Ovary (tissue), 7 donors: ENCODE measurements at regions not wholly inside any gene's neighbourhood (a gene's known extent, or its start where the extent isn't known, plus 50 kb on each side); places are given as distances from the start of the nearest gene placed in this dataset.
"Not testable (repeated sequence)": the region's sequence is repeated elsewhere in the genome, so short reads cannot be mapped to it uniquely, and the experiment has no call there.

Experiments used
- DNase-seq, 5 donors: peaks; one replicate each; pipeline ENCODE4 v3.0.0-alpha.2; 2019 to 2020
- H3K27ac ChIP-seq, 2 donors: fragments of 200-600 bp; one replicate each; pipeline versions ENCODE4 v1.5.1 to v1.8.0; 2019 to 2022
- H3K27me3 ChIP-seq: fragments of 200-600 bp; one replicate; pipeline ENCODE4 v1.8.0; 2022
- H3K36me3 ChIP-seq: fragments of 200-600 bp; sonication (generic); one replicate; pipeline ENCODE4 v1.5.1; 2019
- H3K4me1 ChIP-seq: one replicate; pipeline ENCODE4 v1.8.1; 2013; ENCODE audit warnings: mild to moderate bottlenecking, moderate library complexity; ENCODE audit not compliant: insufficient read depth
- H3K4me3 ChIP-seq: fragments of 200-600 bp; sonication (generic); one replicate; pipeline ENCODE4 v1.5.1; 2017
- H3K9me3 ChIP-seq, 2 donors: fragments of 200-600 bp in 1 of 2; sonication (generic) in 1 of 2; one replicate each; pipeline versions ENCODE4 v1.5.1 to v1.8.1; 2013 to 2019; ENCODE audit warnings: mild to moderate bottlenecking in 1 of 2, moderate library complexity in 1 of 2
- CTCF ChIP-seq, 3 donors: fragments of 450-650 bp in 2 of 3; fragments of 200-600 bp in 1 of 3; IDR thresholded peaks; one replicate each; pipeline versions ENCODE4 v1.5.1 to v1.8.0; 2016 to 2022; ENCODE audit warnings: antibody characterized with exemption in 3 of 3, mild to moderate bottlenecking in 1 of 3
- EP300 ChIP-seq: sonication (generic); formaldehyde crosslinking; IDR thresholded peaks from one replicate; pipeline ENCODE4 v1.6.1; 2017; ENCODE audit warnings: antibody characterized with exemption
- POLR2A ChIP-seq: fragments of 450-650 bp; IDR thresholded peaks from one replicate; pipeline ENCODE4 v1.6.1; 2017; ENCODE audit warnings: antibody characterized with exemption, mild to moderate bottlenecking, moderate library complexity
- WGBS, 3 donors: extraction: QIAGEN DNeasy Blood & Tissue Kit in 1 of 3; methylation state at CpG; one replicate each; pipeline versions ENCODE4 v1.1.5 to v1.1.7; 2013 to 2017; 5-methylcytosine and 5-hydroxymethylcytosine counted together
- intact Hi-C, 4 donors: fragments of 100-400 bp; cut with DNase I; formaldehyde crosslinking; loops; one replicate each; pipeline versions ENCODE4 v1.11.0 to v1.15.1; 2022 to 2023
- donor health status: DM: no; HTN: no; CAD: no; lungs with moderate emphysema.
- donor health status: DM: no; HTN: no; CAD: no.
- donor health status: Bipolar disorder and iron deficiency.
- donor health status: DM: no; HTN: no; CAD: no.
- donor health status: DM: yes; HTN: yes; CAD: no.

GRCh38 chr4:82247629-82248028 is 126.2 kb downstream of the HNRNPD start:
- H3K27ac ChIP-seq, result no peak overlapping the region
- H3K4me1 ChIP-seq, result no peaks in the 10 kb centered on the region
- intact Hi-C loops, result no loop called here
- no peak overlapping the region for H3K4me3 ChIP-seq
- H3K9me3 ChIP-seq, result no peaks in the 10 kb centered on the region
- WGBS, 3 donors, result 88 to 90% (median 89%) methylated on average over 1 of the region's 1 CpG
- no peak for DNase-seq
- no peaks in the 10 kb centered on the region for H3K27me3 ChIP-seq
- H3K36me3 ChIP-seq, result no peaks in the 10 kb centered on the region
- no peak for TF ChIP-seq EP300
- TF ChIP-seq POLR2A, result no peak
- no peak for TF ChIP-seq CTCF (IDR thresholded peaks at IDR 0.05)

- Histone ChIP-seq H3K36me3 (no peaks in the 10 kb centered on the region), H3K27ac (no peak overlapping the region), H3K9me3 (no peaks in the 10 kb centered on the region), H3K4me1 (no peaks in the 10 kb centered on the region), H3K27me3 (no peaks in the 10 kb centered on the region), H3K4me3 (no peak overlapping the region)
- WGBS, 3 donors, result 38 to 55% (median 49%) methylated on average over 3 of the region's 3 CpGs
- no peak for TF ChIP-seq EP300
- no peak for TF ChIP-seq CTCF (IDR thresholded peaks at IDR 0.05)
- no peak for TF ChIP-seq POLR2A
- intact Hi-C loops, result no loop called here
- no peak for DNase-seq
These were observed 126.6 kb downstream of the HNRNPD start for GRCh38 chr4:82247171-82247570.

- intact Hi-C loops, result no loop called here
- Histone ChIP-seq H3K27ac (no peak overlapping the region), H3K36me3 (no peaks in the 10 kb centered on the region), H3K27me3 (no peaks in the 10 kb centered on the region), H3K4me1 (no peaks in the 10 kb centered on the region), H3K4me3 (no peak overlapping the region), H3K9me3 (no peaks in the 10 kb centered on the region)
- WGBS, 3 donors, result 87 to 93% (median 92%) methylated on average over 2 of the region's 2 CpGs
- no peak for DNase-seq
- no peak for TF ChIP-seq EP300
- no peak for TF ChIP-seq POLR2A
- no peak for TF ChIP-seq CTCF (IDR thresholded peaks at IDR 0.05)
These were observed 132.3 kb downstream of the HNRNPD start for GRCh38 chr4:82241534-82241933.

GRCh38 chr4:82240410-82240809 is 133.4 kb downstream of the HNRNPD start:
- no peaks in the 10 kb centered on the region for H3K27me3 ChIP-seq
- H3K4me1 ChIP-seq, result no peaks in the 10 kb centered on the region
- H3K27ac ChIP-seq, result no peak overlapping the region
- H3K4me3 ChIP-seq, result no peak overlapping the region
- TF ChIP-seq CTCF (IDR thresholded peaks at IDR 0.05) (no peak), EP300 (no peak), POLR2A (no peak)
- H3K9me3 ChIP-seq, result no peaks in the 10 kb centered on the region
- H3K36me3 ChIP-seq, result no peaks in the 10 kb centered on the region
- WGBS, 3 donors, result 91 to 93% (median 93%) methylated on average over 7 of the region's 7 CpGs
- intact Hi-C loops, result no loop called here
- DNase-seq, result no peak

- H3K9me3 ChIP-seq, H3K4me1 ChIP-seq, H3K36me3 ChIP-seq, H3K4me3 ChIP-seq, H3K27ac ChIP-seq, intact Hi-C loops, DNase-seq, H3K27me3 ChIP-seq: not testable (repeated sequence)
- WGBS, 3 donors, result 66 to 76% (median 69%) methylated on average over 1 of the region's 1 CpG
These were observed 136.6 kb downstream of the HNRNPD start for GRCh38 chr4:82237142-82237541.
